Putamen (tissue), 1 donor: ENCODE measurements at regions not wholly inside any gene's neighbourhood (a gene's known extent, or its start where the extent isn't known, plus 50 kb on each side); places are given as distances from the start of the nearest gene placed in this dataset.

Source experiments
- DNase-seq: peaks from one replicate; pipeline ENCODE4 v3.0.0-alpha.2; 2016; ENCODE audit warnings: low spot score

- DNase-seq = no peak
Measured at GRCh38 chr6:25227854-25228253, 51.3 kb upstream of the CARMIL1 start.
